Caco-2 (cell line): ENCODE measurements at regions not wholly inside any gene's neighbourhood (a gene's known extent, or its start where the extent isn't known, plus 50 kb on each side); places are given as distances from the start of the nearest gene placed in this dataset.

ENCODE experiments used
- BruUV-seq: library from RNA; stranded (reverse); fragments of 400-500 nt; replicated peaks from 2 replicates; lab custom pipeline; 2021; lab: Mats Ljungman, UMichigan
- CTCF ChIA-PET: fragments of 300-600 bp; sonication (Branson Sonifier 250); formaldehyde crosslinking; loops from one replicate; lab custom pipeline; 2022; ENCODE audit warnings: antibody characterized with exemption; lab: Charles Lee
- POLR2A ChIA-PET: fragments of 300-600 bp; sonication (Branson Sonifier 250); formaldehyde crosslinking; loops from one replicate; lab custom pipeline; 2022; ENCODE audit warnings: antibody characterized with exemption; lab: Charles Lee
- DNase-seq, 2 experiments: peaks; one replicate each; pipeline versions ENCODE4 v3.0.0 to v3.0.0-alpha.2; 2020 to 2022
- H3K27me3 ChIP-seq: replicated peaks from 2 replicates; pipeline ENCODE4 v1.6.0; 2011; ENCODE audit warnings: low read length; ENCODE audit not compliant: control insufficient read depth, insufficient read depth
- H3K36me3 ChIP-seq: 2 replicates; pipeline ENCODE4 v1.5.1; 2011; ENCODE audit warnings: low read length; ENCODE audit not compliant: control insufficient read depth, insufficient read depth
- H3K4me1 ChIP-seq: fragments of 250-450 bp; sonication (Bioruptor Pico); 2 replicates; pipeline ENCODE4 v1.5.1; 2020; ENCODE audit warnings: mild to moderate bottlenecking
- H3K4me3 ChIP-seq: 2 replicates; pipeline ENCODE4 v1.5.1; 2011; ENCODE audit warnings: low read depth, mild to moderate bottlenecking, control low read depth, low read length
- H3K9me3 ChIP-seq: fragments of 250-450 bp; sonication (Bioruptor Pico); 2 replicates; pipeline ENCODE4 v1.5.1; 2020; ENCODE audit warnings: mild to moderate bottlenecking, moderate library complexity
- H3K27ac Mint-ChIP-seq: one replicate; pipeline ENCODE4 v1.8.0; 2022; ENCODE audit warnings: mixed read lengths; ENCODE audit not compliant: unreplicated experiment
- H3K27me3 Mint-ChIP-seq: one replicate; pipeline ENCODE4 v1.8.0; 2022; ENCODE audit warnings: mixed read lengths; ENCODE audit not compliant: insufficient read depth, unreplicated experiment
- H3K36me3 Mint-ChIP-seq: one replicate; pipeline ENCODE4 v1.8.0; 2022; ENCODE audit warnings: mild to moderate bottlenecking, mixed read lengths; ENCODE audit not compliant: insufficient read depth, unreplicated experiment
- H3K4me1 Mint-ChIP-seq: one replicate; pipeline ENCODE4 v1.8.0; 2022; ENCODE audit warnings: low read depth, mixed read lengths; ENCODE audit not compliant: unreplicated experiment
- H3K4me3 Mint-ChIP-seq: one replicate; pipeline ENCODE4 v1.8.0; 2022; ENCODE audit warnings: mild to moderate bottlenecking, moderate library complexity, mixed read lengths; ENCODE audit not compliant: unreplicated experiment
- H3K9me3 Mint-ChIP-seq: one replicate; pipeline ENCODE4 v1.8.0; 2022; ENCODE audit warnings: mixed read lengths; ENCODE audit not compliant: unreplicated experiment
- CTCF ChIP-seq, 2 experiments: fragments of 200-600 bp in 1 of 2; IDR thresholded peaks; 1 replicate in 1 of 2; 2 replicates in 1 of 2; pipeline versions ENCODE4 v1.5.1 to v1.8.0; 2011 to 2022; ENCODE audit warnings: antibody characterized with exemption in 1 of 2, control low read depth in 1 of 2, inconsistent platforms in 1 of 2, low read depth in 1 of 2, low read length in 1 of 2, mild to moderate bottlenecking in 1 of 2, moderate library complexity in 1 of 2; ENCODE audit not compliant: insufficient read depth in 1 of 2, severe bottlenecking in 1 of 2, unreplicated experiment in 1 of 2
- intact Hi-C: fragments of 100-400 bp; cut with micrococcal nuclease; formaldehyde crosslinking; loops from one replicate; pipeline ENCODE4 v1.10.0; 2022; ENCODE audit not compliant: unreplicated experiment

- no peaks in the 10 kb centered on the region for H3K9me3 Mint-ChIP-seq
- no peak for DNase-seq
- Histone ChIP-seq H3K4me3 (no peak overlapping the region), H3K27me3 (no peaks in the 10 kb centered on the region), H3K36me3 (no peaks in the 10 kb centered on the region), H3K9me3 (no peaks in the 10 kb centered on the region), H3K4me1 (no peaks in the 10 kb centered on the region)
- no peaks in the 10 kb centered on the region for H3K4me1 Mint-ChIP-seq
- no peaks in the 10 kb centered on the region for H3K36me3 Mint-ChIP-seq
- intact Hi-C loops, result no loop called here
- peaks cover 7% of the 10 kb centered on the region for H3K27me3 Mint-ChIP-seq
- CTCF ChIA-PET, result no interaction called here
- POLR2A ChIA-PET, result no interaction called here
- no peak for TF ChIP-seq CTCF (IDR thresholded peaks at IDR 0.05; ENCODE audit: insufficient read depth in 1 of 2, low read depth in 1 of 2, low read length in 1 of 2, severe bottlenecking in 1 of 2, unreplicated experiment in 1 of 2)
- no peak overlapping the region for H3K4me3 Mint-ChIP-seq
- no TSS peak for BruUV-seq
- H3K27ac Mint-ChIP-seq, result no peak overlapping the region
Measured at GRCh38 chrX:65608026-65608425, 59.4 kb upstream of the MSN start.

- Histone ChIP-seq H3K4me1 (no peaks in the 10 kb centered on the region), H3K9me3 (no peaks in the 10 kb centered on the region), H3K36me3 (no peaks in the 10 kb centered on the region), H3K27me3 (no peaks in the 10 kb centered on the region), H3K4me3 (no peak overlapping the region)
- no peak overlapping the region for H3K4me3 Mint-ChIP-seq
- H3K9me3 Mint-ChIP-seq, result no peaks in the 10 kb centered on the region
- no peaks in the 10 kb centered on the region for H3K36me3 Mint-ChIP-seq
- TF ChIP-seq CTCF (IDR thresholded peaks at IDR 0.05; ENCODE audit: insufficient read depth in 1 of 2, low read depth in 1 of 2, low read length in 1 of 2, severe bottlenecking in 1 of 2, unreplicated experiment in 1 of 2), result no peak
- CTCF ChIA-PET, result no interaction called here
- H3K27ac Mint-ChIP-seq, result no peak overlapping the region
- intact Hi-C loops, result no loop called here
- no peaks in the 10 kb centered on the region for H3K4me1 Mint-ChIP-seq
- no TSS peak for BruUV-seq
- POLR2A ChIA-PET, result no interaction called here
- H3K27me3 Mint-ChIP-seq, result peaks cover 7% of the 10 kb centered on the region
- no peak for DNase-seq
Measured at GRCh38 chrX:65607070-65607742, 60.2 kb upstream of the MSN start.

GRCh38 chrX:65602221-65602560, 65.3 kb upstream of the MSN start:
- intact Hi-C loops, result no loop called here
- Mint-ChIP-seq H3K9me3 (no peaks in the 10 kb centered on the region), H3K27me3 (peaks cover 16% of the 10 kb centered on the region), H3K36me3 (no peaks in the 10 kb centered on the region), H3K27ac (no peak overlapping the region), H3K4me3 (no peak overlapping the region), H3K4me1 (no peaks in the 10 kb centered on the region)
- no peak for TF ChIP-seq CTCF (IDR thresholded peaks at IDR 0.05; ENCODE audit: insufficient read depth in 1 of 2, low read depth in 1 of 2, low read length in 1 of 2, severe bottlenecking in 1 of 2, unreplicated experiment in 1 of 2)
- Histone ChIP-seq H3K9me3 (no peaks in the 10 kb centered on the region), H3K4me1 (no peaks in the 10 kb centered on the region), H3K36me3 (no peaks in the 10 kb centered on the region), H3K27me3 (no peaks in the 10 kb centered on the region), H3K4me3 (no peak overlapping the region)
- no TSS peak for BruUV-seq
- ChIA-PET POLR2A (no interaction called here), CTCF (no interaction called here)
- DNase-seq, result no peak
